ENCODE measurements at regions not wholly inside any gene's neighbourhood (a gene's known extent, or its start where the extent isn't known, plus 50 kb on each side); places are given as distances from the start of the nearest gene placed in this dataset.

DNA sequence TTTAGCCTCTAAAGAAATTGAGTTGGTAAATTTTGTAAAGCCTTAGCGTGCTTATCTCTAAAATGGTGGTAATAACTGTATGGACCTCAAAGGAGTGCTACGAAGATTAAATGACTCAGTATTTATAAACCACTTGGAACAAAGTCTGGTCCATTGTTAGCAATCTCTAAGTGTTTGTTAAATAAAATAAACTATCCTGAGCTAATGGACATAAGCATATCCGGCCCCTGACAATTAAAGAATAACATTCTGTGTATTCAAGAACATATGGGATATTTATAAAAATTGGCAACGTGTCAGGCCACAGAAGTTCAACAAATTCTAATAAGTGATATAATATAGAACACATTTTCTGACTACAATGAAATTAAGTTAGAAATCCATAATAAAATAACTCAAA lies 71.0 kb downstream of the MYEOV start:
- TF ChIP-seq EZH2 (IDR thresholded peaks at IDR 0.05) (no peak), EZH2phosphoT487 (IDR thresholded peaks at IDR 0.05) (no peak)
